ENCODE measurements at regions not wholly inside any gene's neighbourhood (a gene's known extent, or its start where the extent isn't known, plus 50 kb on each side); places are given as distances from the start of the nearest gene placed in this dataset.

DNA sequence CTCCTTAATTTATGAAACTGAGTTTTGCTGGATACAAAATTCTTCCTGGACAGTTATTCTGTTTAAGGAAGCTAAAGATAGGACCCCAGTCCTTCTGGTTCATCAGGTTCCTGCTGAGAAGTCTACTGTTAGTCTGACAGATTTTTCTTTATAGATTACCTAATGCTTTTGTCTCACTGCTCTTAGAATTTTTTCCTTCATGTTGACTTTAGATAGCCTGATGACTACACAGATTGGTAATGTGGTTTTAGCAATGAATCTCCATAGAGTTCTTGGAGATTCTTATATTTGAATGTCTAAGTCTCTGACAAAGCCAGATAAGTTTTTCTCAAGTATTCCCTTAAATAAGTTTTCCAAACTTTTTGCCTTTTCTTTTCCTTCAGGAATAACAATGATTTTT is 419.7 kb downstream of the CDH10 start:
- TF ChIP-seq POLR2AphosphoS5 (IDR thresholded peaks at IDR 0.05), result no peak
- TF ChIP-seq, protein P1, sequence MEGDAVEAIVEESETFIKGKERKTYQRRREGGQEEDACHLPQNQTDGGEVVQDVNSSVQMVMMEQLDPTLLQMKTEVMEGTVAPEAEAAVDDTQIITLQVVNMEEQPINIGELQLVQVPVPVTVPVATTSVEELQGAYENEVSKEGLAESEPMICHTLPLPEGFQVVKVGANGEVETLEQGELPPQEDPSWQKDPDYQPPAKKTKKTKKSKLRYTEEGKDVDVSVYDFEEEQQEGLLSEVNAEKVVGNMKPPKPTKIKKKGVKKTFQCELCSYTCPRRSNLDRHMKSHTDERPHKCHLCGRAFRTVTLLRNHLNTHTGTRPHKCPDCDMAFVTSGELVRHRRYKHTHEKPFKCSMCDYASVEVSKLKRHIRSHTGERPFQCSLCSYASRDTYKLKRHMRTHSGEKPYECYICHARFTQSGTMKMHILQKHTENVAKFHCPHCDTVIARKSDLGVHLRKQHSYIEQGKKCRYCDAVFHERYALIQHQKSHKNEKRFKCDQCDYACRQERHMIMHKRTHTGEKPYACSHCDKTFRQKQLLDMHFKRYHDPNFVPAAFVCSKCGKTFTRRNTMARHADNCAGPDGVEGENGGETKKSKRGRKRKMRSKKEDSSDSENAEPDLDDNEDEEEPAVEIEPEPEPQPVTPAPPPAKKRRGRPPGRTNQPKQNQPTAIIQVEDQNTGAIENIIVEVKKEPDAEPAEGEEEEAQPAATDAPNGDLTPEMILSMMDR (IDR thresholded peaks at IDR 0.05), result no peak
- TF ChIP-seq POLR2A (IDR thresholded peaks at IDR 0.05), result no peak
